Stimulated activated CD8-positive, alpha-beta memory T cell treated with anti-CD3 and anti-CD28 coated beads, Interleukin-4, amount 100 ng/mL, for 48 hours (primary cell): ENCODE measurements at regions not wholly inside any gene's neighbourhood (a gene's known extent, or its start where the extent isn't known, plus 50 kb on each side); places are given as distances from the start of the nearest gene placed in this dataset.

ENCODE experiments used
- DNase-seq: peaks from one replicate; pipeline ENCODE4 v3.0.0-alpha.2; 2020

DNA sequence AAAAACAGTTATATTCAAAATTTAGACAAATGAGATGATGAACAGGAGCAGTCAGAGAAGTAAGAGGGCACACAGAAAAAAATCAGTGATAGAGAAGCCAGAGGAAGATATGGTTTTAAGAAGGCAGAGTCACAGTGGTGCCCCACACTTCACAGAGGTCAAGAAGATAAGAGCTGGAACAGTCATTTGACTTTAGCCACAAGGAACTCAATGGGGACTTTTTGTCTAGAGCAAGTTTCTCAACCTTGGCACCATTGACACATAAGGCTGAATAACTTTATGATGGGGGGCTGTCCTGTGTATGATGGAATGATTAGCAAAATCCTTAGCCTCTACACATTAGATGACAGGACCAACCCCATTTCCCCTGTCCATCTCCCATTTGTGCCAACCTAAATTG lies 172.8 kb upstream of the PLEKHG7 start:
- DNase-seq: no peak

DNA sequence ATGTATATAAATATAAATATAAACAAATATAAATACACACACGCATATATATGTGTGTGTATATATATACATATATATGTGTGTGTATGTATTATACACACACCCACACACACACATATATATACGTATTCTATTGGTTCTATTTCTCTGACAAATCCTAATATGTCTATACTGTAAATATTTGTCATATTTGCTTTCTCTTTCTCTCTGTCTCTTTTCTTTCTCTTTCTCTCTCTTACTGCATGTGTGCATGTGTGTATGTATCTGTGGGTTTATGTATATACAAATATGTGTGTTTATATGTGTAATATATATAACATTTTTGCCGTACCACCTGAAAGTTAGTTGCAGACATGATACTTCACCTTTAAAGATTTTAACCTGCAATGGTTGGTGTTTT lies 174.2 kb upstream of the PLEKHG7 start:
- no peak for DNase-seq

DNA sequence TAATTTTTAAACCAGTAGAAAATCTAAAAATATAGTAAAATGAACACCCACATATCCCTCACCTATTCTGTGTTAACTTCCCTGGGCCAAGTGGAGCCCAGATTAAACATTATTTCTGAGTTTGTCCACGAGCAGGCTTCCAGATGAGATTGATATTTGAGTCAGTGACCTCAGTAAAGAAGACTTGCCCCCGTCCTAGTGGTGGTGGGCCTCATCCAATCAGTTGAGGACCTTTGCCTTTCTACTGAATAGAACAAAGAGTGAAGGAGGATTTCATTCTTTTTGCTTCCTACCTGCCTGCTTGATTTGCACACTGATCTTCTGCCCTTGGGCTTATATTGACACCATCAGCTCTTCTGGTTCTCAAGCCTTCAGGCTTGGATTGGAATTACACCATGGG lies 174.7 kb upstream of the PLEKHG7 start:
- no peak for DNase-seq

DNA sequence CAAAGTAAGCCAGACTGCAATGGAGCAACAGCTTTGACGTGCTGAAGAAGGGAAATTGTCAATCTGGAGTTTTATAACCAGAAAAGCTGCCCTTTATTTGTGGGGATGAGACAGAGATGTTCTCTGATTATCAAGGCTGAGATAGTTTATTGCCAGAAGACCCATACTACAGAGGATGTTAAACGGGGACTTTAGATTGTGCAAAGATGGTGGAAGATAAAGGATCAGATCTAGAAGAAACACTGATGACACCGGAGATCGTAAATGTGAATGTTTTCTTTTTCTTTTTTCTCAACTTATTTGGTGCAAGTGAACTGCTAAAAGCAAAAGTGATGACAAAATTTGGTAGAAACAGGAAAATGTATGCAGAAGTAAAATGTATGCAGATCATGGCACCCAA lies 178.3 kb upstream of the PLEKHG7 start:
- no peak for DNase-seq

DNA sequence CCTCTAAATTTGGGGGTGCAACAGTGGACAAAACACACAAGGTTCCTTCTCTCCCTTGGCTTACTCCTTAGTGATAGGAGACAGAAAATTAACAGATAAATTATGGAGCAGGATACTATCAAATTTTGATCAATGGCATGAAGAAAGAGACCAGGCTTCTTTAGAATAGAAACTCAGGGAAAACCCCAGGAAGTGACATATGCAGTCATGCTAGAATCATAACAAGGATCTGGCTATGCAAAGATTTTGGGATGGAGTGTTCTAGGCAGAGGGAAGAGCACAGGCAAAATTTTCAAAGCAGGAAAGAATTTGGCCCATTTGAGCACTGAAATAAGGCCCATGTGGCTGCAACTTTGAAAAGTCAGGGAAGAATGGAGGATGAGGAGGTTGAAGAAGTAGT lies 182.3 kb upstream of the PLEKHG7 start:
- no peak for DNase-seq

DNA sequence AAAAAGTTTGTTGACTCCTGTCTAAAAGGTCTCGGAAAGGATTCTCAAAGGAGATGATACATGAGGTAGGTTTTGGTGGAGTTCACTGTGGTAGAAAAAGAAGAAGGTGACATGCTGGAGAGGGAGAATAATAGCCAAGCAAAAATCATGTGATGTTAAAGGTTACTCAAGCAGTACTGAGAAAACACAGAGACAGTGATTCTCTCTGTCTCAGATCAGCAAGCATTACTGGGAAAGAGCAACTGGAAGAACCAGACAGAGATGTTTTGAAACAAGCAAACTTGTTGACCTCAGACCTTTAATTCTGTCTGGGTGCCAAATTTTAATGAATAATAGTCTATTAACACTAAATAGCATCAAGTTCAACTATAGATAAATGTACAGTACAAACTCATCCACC lies 183.5 kb upstream of the PLEKHG7 start:
- DNase-seq: no peak

DNA sequence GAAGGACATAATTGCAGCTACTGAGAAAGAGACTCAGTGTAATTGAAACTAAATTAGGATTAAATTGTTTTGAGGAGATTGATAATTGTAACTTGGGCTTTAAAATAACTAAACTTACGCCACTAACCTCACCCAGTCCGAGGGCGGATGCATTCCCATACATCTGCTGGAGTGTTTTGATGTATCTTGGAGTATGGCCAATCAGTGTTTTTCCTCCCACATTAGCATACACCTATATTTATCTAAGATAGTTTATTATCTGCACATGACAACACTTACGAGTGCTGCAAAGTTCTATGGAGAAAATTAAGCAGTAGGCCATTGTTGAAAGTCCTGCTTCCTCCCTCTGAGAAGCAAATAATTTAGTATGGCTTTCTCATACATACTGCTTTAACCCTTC lies 184.7 kb upstream of the PLEKHG7 start:
- DNase-seq: no peak

DNA sequence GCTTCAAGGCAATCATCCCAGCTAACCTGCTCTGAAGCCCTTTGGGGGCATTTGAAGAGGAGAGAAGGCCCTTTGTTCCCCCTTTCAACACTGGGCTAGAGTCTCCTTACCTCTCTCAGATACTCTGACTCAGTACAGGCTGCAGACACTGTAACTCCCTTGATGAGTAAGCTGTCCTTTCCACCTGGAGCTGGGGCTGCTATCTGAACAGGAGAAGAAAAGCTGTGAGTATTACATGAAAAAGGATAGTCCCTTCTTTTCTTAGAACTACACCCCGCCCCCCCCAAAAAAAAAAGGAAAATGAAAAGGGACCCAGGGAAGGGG lies 186.6 kb upstream of the PLEKHG7 start:
- DNase-seq: no peak

DNA sequence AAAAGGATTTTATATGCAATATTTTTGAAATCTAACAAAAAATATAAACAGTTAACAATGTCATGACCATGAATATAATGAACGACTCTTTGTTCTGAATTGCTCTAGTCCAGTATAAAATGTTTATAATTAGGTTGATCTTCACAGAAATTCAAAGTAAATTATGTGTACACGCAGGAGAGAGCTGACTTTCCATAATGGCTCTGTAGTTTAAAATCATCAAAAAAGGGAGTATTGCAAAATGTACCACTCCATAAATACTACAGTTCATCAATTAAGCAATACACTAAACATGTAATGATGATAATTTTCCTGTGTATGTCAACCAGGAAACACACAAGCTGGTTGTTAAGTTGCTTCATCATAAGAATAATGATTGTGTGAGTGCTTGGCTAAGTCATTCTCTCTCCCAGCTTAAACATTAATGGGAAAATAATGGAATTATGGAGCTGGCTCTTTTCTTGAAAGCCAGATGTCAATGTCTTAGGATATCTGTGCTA lies 189.5 kb upstream of the PLEKHG7 start:
- no peak for DNase-seq

DNA sequence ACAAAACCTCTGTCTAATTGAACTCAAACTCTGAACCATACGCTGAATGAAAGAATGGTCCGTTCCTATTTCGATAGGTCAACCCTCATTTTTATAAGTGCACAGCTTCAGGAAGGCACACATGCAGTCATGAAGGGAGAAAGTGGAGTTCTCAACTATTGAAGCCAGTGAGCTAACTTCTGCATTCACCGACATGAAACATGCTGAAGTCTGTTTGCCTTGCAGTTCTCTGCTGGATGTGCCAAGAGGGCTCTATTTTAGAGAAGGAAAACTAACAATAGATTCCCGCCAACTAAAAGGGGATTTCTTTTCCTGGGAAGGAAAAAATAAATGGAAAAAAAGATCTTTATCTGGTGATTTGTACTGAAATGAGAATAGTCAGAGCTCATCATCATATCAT lies 191.0 kb upstream of the PLEKHG7 start:
- DNase-seq: no peak

DNA sequence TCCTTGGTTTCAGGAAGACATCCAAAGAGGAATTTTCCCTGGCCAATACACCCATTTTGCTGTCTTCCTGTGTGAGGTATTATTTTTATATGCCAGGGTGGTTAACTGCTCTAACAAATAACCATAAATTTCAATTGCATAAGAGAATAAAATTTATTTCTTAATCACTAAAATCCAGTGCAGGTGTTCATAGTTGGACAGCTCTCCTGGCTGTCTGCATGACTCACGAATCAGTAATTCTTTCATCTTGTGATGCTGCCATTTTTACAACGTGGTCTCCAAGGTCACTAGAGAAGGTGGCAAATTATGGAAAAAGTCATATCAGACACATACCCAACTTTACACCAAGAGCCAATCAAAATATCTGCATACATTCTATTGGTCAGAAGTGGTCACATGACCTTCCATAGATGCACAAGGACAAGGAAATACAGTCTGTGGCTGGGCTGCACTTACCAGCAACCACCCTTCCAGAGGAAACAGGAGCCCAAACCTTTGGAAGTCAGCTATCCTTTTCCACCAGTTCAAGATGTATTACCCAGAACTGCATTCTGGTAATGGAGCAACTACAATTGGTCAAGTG lies 193.5 kb upstream of the PLEKHG7 start:
- no peak for DNase-seq

DNA sequence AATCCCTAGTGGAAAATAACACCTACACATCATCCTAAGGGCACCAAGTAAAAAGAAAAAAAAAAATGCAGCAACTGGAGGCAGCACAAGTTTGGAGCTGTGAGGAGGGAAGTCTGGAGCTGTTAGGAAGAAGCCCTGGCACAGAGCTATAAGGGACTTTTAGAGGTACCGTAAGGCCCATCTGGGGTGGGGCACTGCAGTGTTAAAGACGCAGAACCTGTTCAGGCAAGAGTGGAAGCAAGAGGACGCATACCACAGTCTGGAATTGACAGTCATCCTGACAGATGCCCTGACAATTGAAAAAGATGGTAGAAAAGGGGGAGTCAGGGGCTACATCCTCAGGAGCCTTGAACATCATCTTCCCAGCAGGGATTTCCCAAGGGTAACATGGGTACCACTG lies 195.9 kb upstream of the PLEKHG7 start:
- no peak for DNase-seq

DNA sequence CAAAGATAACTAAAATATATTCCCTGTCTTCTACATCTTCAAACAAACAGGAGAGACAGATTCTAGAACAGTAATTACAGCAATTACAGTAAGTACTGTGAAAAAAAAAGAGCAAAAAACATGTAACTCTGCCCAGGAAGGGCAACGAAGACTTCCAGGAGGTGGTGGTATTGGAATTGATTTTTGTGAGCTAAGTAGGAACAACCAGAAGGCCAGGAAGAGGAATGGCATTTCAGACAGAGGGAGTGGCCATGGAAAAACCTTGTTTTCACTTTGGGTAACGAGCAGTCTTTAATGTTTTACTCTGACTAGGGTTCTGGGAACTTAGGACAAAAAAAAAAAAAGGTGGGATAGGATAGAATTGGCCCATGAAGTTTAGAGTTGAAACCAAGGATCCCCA lies 196.3 kb upstream of the PLEKHG7 start:
- no peak for DNase-seq

DNA sequence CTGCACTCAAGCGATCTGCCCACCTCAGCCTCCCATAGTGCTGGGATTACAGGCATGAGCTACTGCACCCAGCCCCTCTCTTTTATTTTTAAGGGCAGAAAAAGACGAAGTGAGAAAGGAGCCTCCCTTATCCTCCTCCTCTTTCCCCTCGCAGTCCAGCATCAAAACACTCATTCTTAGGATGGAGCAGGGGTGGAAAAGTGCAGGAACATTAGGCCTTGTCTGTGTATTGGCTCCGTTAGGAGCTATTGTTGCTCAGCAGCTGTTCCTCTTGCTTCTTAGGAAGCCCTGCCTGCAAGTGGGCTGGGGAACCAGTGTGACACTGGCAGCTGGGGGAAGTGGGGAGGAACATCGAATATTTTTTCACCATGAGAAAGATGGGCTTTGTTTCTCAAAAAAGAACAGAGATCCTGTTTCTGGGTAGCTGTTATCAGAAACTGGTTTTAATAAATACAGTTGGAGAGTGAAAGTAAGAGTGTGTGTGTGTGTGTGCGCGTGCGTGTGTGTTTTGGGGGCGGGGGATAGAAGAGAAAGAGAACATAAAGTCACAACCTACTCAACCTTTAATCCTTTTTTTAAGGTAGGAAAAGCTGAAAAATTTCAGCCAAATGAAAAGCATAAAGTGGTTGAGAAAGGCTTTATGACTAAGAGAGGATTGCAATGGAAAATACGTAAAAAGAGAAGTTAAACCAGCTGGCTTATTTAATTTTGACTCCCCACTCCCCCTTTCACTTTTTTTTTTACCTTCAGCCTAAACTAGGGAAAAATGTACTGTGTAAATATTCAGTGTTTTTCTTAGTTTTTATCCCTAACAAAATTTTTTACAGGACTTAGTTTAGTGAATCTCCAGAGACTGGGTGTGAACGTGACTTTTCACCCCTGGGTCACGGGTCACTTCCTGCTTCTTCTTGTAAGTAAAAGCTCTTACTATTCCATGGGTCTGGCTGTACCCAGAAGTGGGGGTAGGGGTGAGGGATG lies 197.2 kb upstream of the PLEKHG7 start:
- DNase-seq: peak; percentile 55

DNA sequence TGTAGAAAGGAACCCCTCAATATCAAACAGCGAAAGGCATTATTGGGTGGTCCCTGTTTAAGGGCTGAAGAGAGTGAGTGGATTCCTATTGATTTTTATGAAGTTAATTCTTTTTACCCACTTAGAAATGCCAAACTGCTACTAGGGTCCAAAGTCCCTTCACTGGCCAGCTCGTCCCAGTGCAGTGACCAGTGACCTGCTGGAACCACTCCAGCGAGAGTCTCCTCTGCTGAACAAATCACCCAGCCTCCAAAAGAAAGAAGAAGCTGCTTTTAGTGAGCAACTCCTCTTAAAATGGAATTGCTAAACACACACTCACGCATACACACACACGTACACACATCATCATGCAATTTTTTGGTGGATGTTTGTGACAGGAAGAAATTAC lies 198.2 kb upstream of the PLEKHG7 start:
- no peak for DNase-seq

DNA sequence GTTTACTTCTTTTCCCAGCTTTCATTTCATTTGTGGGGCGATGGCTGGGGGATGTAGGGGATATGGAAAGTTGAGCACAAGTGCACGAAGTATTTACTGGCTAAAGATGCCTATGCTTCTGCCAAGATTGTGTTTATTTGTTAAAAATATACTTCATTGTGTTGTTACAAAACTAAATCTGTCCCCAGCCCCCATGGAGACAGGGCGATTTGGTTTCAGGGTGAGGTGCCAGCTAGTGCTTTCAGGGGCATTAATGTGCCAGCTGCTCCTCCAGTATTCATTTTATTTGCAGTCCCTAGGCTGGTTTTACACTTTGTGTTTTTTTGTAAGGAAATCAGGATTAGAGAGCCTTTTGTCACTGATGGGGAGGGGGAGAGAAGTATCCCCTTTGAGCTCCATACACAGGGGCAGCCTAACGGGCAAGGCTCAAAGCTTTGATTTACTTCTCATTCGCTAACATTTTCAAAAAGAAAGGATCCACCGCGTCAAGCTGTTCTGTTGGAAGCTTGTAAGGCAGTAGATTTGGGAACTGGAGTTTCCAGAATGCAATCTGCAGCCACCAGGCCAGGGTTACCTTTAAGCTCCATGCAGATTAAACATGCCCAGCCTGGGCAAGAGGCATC lies 198.7 kb upstream of the PLEKHG7 start:
- DNase-seq: no peak

DNA sequence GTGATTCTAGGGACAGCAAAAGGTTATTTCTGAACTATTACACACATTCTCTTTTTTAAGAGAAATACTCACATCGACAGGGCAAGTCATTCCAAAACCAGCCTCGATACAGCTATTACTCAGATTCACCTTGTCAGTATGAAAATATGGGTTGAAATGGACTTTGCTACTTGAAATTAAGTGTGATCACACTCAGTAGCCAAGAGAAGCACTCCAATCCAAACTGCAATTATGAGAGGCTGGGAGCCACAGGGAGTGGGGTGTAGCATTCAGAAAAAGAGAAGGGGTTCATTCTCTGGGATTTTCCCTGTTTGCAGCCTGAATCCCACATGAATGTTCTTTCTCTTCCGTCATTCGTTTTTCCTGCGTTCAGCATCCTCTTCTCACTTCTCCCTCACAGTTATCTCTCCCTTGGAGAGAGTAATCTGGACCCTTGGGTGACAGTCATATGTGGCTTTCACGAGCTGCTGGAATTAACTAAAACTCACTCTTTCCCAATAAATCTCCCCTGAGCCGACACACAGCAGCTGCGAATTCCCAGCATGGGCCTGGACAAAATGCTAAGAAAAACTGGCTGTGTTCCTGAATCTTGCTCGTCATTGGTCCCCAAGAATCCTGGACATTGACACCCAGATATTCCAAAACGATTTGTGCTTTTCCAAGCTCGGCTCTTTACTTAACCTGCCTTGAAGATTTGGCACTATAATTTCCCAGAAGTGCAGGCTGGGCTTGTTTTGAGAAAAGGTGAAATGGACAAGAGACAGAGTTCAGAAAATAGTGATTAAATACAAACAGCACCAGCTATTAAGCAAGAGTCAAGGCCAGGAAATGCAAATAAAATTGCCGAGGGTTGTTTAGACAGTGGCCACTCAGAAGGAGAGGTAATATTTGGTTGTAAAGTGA lies 199.5 kb upstream of the PLEKHG7 start:
- DNase-seq: peak; percentile 46

DNA sequence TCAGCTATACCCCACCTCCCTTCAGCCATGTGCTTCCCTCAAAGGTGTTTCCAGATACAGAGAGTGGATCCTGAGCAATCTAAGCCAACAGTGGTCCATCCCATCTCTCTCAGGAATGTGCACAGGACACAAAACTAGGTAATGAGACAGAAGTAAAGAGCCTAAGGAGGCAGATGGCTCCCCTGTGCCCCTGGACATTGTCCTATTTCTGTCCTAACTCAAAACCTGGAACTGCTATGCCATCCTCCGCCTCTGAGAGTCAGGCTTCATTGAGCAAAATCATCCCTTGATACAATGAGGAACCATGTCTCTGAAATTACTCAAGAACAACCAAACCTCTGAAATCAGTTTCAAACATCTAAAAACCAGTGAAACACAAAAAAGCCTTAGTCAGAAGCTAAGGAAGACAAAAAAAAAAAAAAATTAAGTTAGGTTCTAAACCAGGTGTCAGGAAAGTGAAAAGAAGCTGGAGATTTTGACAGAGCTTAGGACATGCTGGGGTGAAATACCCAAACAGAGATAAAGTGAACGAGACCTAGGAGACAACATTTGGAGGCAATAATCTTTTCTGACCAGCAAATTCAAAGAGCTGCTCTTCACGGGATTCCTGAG lies 200.3 kb upstream of the PLEKHG7 start:
- DNase-seq: no peak

DNA sequence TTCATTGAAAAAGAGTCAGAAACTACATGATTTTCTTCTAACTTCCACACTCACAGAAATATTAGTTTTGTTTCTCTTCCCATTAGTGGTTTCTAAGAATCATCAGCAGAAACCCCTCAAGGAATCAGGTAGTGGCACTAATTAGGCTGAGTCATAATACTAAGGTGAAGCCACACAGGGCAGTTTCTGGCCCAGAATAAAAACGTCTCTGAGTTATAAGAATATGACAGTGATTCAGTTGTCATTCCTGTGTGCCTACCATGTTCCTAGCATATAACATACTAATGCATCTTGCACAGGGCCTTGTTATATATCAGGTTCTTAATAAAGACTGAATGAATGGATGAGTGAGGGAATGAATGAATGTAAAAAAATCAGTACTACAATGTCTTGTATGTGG lies 206.0 kb upstream of the PLEKHG7 start:
- DNase-seq: no peak

DNA sequence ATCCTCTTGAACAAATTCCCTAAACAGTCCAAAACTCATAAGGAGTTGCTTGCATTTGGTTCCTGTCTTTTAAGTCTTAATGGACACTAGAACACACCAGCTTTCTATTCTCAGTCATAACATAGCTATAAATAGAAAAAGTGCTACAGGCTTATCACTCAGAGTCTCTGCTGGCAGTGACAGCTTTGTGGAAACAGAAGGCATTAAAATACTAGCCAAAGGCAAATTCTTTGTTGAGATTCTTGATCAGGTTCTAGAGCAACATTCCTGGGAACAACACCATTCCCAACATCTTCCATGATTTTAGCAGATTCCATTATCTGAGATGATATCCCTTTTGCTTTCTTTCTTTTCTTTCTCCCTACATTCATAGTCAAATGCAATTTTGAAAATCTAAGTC lies 207.7 kb upstream of the PLEKHG7 start:
- no peak for DNase-seq

DNA sequence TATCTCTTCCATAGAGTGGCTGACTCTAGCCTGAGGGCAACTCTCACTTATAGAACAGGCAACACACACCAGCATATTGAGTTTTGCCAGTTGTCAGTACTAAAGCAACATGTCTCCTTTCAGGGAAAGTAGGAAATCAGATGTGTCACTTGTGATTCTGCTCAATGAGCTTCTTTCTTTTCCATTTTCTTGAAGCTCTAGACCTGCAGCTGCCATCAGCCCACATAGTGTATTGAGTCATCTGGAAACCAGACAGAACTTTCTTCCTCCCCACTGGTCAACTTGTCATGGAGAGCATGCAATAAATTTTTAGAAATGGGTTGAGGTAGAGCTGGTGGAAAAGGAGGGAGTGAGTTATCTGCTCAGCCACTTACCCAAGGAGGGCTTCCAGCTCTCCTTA lies 209.0 kb upstream of the PLEKHG7 start:
- DNase-seq: no peak

DNA sequence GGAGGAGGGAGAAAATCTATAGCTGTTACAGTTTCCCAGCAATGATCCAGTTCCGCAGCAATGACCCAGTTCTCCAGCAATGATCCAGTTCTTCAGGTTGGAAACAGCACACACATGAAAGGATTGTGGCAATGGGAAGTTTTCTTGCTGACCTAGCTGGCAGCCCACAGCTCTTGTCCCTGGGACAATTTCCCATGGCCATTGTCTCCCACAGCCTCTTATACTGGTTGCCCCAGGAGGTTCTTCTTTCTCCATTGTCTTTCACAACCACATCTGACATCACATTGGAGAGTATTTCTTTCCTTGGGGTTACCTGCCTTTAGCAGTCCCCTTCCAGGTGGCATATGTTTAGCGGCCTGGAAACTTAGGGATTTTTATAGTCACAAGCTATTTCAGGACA lies 209.8 kb upstream of the PLEKHG7 start:
- DNase-seq: no peak

DNA sequence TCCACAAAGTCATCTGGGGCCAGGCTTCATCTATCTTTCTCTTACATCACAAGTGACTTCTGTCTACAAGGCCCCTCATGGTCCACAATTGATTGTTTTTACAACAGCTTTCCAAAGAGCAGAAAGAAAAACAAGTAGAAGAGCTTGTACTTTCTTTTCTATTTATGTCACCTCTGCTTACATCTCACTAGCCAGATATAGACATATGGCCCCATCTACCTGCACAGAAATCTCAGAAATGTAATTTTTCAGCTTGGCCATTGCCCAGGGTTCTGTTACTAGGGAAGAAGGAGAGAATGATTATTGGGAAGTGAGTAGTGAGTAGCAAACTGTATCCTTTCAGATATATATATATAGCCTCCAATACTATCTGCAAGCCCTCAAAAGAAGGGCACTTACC lies 210.5 kb upstream of the PLEKHG7 start:
- DNase-seq: no peak
